ENCODE measurements at regions not wholly inside any gene's neighbourhood (a gene's known extent, or its start where the extent isn't known, plus 50 kb on each side); places are given as distances from the start of the nearest gene placed in this dataset.

GRCh38 chr1:182325339-182325738 lies 66.3 kb downstream of the GLUL start:
- TF ChIP-seq POLR2A (IDR thresholded peaks at IDR 0.05) = no peak
- no peak for TF ChIP-seq CTCF (IDR thresholded peaks at IDR 0.05)
